ENCODE measurements at regions not wholly inside any gene's neighbourhood (a gene's known extent, or its start where the extent isn't known, plus 50 kb on each side); places are given as distances from the start of the nearest gene placed in this dataset.

- Histone ChIP-seq H3K9ac (ENCODE audit: low read length) (no peak overlapping the region), H3K4me3 (ENCODE audit: low read length) (no peak overlapping the region), H3K9me3 (replicated peaks; ENCODE audit: insufficient read depth, low read length) (no peaks in the 10 kb centered on the region), H3K4me1 (ENCODE audit: low read length) (no peaks in the 10 kb centered on the region), H3F3A (ENCODE audit: insufficient read depth, low read length) (no peaks in the 10 kb centered on the region), H3K79me2 (ENCODE audit: low read length) (no peaks in the 10 kb centered on the region), H3K9me2 (replicated peaks; ENCODE audit: insufficient read depth, low read length) (no peaks in the 10 kb centered on the region), H2AFZ (ENCODE audit: low read length) (no peak overlapping the region), H3K27ac (ENCODE audit: low read length) (no peak overlapping the region), H3K36me3 (replicated peaks; ENCODE audit: insufficient read depth, low read length) (no peaks in the 10 kb centered on the region), H4K20me1 (ENCODE audit: insufficient read depth, low read length) (no peaks in the 10 kb centered on the region), H3K27me3 (replicated peaks; ENCODE audit: insufficient read depth, low read length) (no peaks in the 10 kb centered on the region), H3K4me2 (ENCODE audit: low read depth, low read length) (no peak overlapping the region)
- TF ChIP-seq EZH2phosphoT487 (IDR thresholded peaks at IDR 0.05; ENCODE audit: low read length) = no peak
- TF ChIP-seq EZH2 (optimal IDR thresholded peaks at IDR 0.05; ENCODE audit: low read depth, low read length) = no peak
- TF ChIP-seq CTCF (IDR thresholded peaks at IDR 0.05; ENCODE audit: low read length) = no peak
- no peak for DNase-seq
Measured at GRCh38 chr5:2355859-2356258, 395.6 kb downstream of the IRX2 start.

DNA sequence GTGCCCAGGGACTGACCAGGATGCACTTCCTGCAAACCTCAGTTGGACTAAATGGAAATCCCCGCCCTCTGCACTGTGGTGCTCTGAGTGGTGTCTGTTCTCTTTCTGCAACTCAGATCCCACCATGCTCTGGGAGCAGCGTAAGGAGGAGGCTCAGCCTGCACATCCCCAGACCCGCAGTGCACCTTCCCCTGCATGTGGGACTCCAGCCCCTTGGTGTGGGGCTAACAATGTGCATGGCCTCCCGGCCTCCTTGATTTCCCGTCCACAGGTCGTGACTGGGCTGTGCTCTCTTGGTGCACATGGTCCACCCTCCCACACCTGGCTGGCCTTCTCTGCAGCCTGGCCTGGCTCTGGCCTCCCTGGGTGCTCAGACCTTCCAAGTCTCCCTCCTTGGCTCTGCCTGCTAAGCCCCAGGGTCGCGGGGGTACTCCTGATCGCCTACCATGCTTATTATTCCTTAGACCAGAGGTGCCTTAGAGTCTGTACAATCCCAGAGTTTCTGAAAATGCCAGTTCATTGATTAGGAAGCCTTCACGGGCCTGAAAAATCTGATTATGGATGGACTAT is 397.5 kb downstream of the IRX2 start:
- no peaks in the 10 kb centered on the region for H3K36me3 ChIP-seq (replicated peaks; ENCODE audit: insufficient read depth, low read length)
- H3K27ac ChIP-seq (ENCODE audit: low read length) = no peak overlapping the region
- H3K4me2 ChIP-seq (ENCODE audit: low read depth, low read length) = no peak overlapping the region
- DNase-seq = no peak
- H2AFZ ChIP-seq (ENCODE audit: low read length) = no peak overlapping the region
- no peak for TF ChIP-seq EZH2phosphoT487 (IDR thresholded peaks at IDR 0.05; ENCODE audit: low read length)
- no peak for TF ChIP-seq CTCF (IDR thresholded peaks at IDR 0.05; ENCODE audit: low read length)
- TF ChIP-seq EZH2 (optimal IDR thresholded peaks at IDR 0.05; ENCODE audit: low read depth, low read length) = no peak
- H3K4me1 ChIP-seq (ENCODE audit: low read length) = no peaks in the 10 kb centered on the region
- H3F3A ChIP-seq (ENCODE audit: insufficient read depth, low read length) = no peaks in the 10 kb centered on the region
- H3K9ac ChIP-seq (ENCODE audit: low read length) = no peak overlapping the region
- no peaks in the 10 kb centered on the region for H3K9me2 ChIP-seq (replicated peaks; ENCODE audit: insufficient read depth, low read length)
- H3K4me3 ChIP-seq (ENCODE audit: low read length) = no peak overlapping the region
- no peaks in the 10 kb centered on the region for H3K9me3 ChIP-seq (replicated peaks; ENCODE audit: insufficient read depth, low read length)
- no peaks in the 10 kb centered on the region for H3K79me2 ChIP-seq (ENCODE audit: low read length)
- H3K27me3 ChIP-seq (replicated peaks; ENCODE audit: insufficient read depth, low read length) = no peaks in the 10 kb centered on the region
- no peaks in the 10 kb centered on the region for H4K20me1 ChIP-seq (ENCODE audit: insufficient read depth, low read length)

GRCh38 chr5:2353211-2353610 is 398.3 kb downstream of the IRX2 start:
- H3K9me3 ChIP-seq (replicated peaks; ENCODE audit: insufficient read depth, low read length) = no peaks in the 10 kb centered on the region
- H3K36me3 ChIP-seq (replicated peaks; ENCODE audit: insufficient read depth, low read length) = no peaks in the 10 kb centered on the region
- no peak overlapping the region for H2AFZ ChIP-seq (ENCODE audit: low read length)
- H3K27ac ChIP-seq (ENCODE audit: low read length) = no peak overlapping the region
- H4K20me1 ChIP-seq (ENCODE audit: insufficient read depth, low read length) = no peaks in the 10 kb centered on the region
- H3K4me3 ChIP-seq (ENCODE audit: low read length) = no peak overlapping the region
- no peaks in the 10 kb centered on the region for H3K27me3 ChIP-seq (replicated peaks; ENCODE audit: insufficient read depth, low read length)
- H3K79me2 ChIP-seq (ENCODE audit: low read length) = no peaks in the 10 kb centered on the region
- H3K4me1 ChIP-seq (ENCODE audit: low read length) = no peaks in the 10 kb centered on the region
- H3K4me2 ChIP-seq (ENCODE audit: low read depth, low read length) = no peak overlapping the region
- H3K9ac ChIP-seq (ENCODE audit: low read length) = no peak overlapping the region
- no peak for DNase-seq
- TF ChIP-seq CTCF (IDR thresholded peaks at IDR 0.05; ENCODE audit: low read length) (no peak), EZH2 (optimal IDR thresholded peaks at IDR 0.05; ENCODE audit: low read depth, low read length) (no peak), EZH2phosphoT487 (IDR thresholded peaks at IDR 0.05; ENCODE audit: low read length) (no peak)
- no peaks in the 10 kb centered on the region for H3K9me2 ChIP-seq (replicated peaks; ENCODE audit: insufficient read depth, low read length)
- no peaks in the 10 kb centered on the region for H3F3A ChIP-seq (ENCODE audit: insufficient read depth, low read length)
